Endothelial cell of umbilical vein (primary cell): ENCODE measurements at regions not wholly inside any gene's neighbourhood (a gene's known extent, or its start where the extent isn't known, plus 50 kb on each side); places are given as distances from the start of the nearest gene placed in this dataset.
"Not testable (repeated sequence)": the region's sequence is repeated elsewhere in the genome, so short reads cannot be mapped to it uniquely, and the experiment has no call there.

Experiments used
- BruUV-seq: library from RNA; stranded (reverse); fragments of 400-500 nt; replicated peaks from 2 replicates; lab custom pipeline; 2021; lab: Mats Ljungman, UMichigan
- CTCF ChIA-PET: fragments of 300-600, 350-600 bp; sonication (Branson Sonifier 250); formaldehyde crosslinking; loops from one replicate; lab custom pipeline; 2021; ENCODE audit warnings: antibody characterized with exemption, inconsistent platforms; lab: Charles Lee
- POLR2A ChIA-PET: fragments of 300-600, 350-600 bp; sonication (Branson Sonifier 250); formaldehyde crosslinking; loops from one replicate; lab custom pipeline; 2021; ENCODE audit warnings: antibody characterized with exemption, inconsistent platforms; lab: Charles Lee
- DNase-seq: peaks from one replicate; pipeline ENCODE4 v3.0.0-alpha.2; 2011; ENCODE audit warnings: low read depth, low spot score
- FAIRE-seq: peaks from 2 replicates; lab custom pipeline; 2011; peaks lifted over from hg19 to GRCh38; lab: Jason Lieb, UNC
- H2AFZ ChIP-seq: 2 replicates; pipeline ENCODE4 v1.6.0; 2012; ENCODE audit warnings: low read depth, low read length, control low read depth, inconsistent platforms
- H3K27ac ChIP-seq: 2 replicates; pipeline ENCODE4 v1.5.1; 2011; ENCODE audit warnings: low read depth, mild to moderate bottlenecking, control low read depth, low read length, moderate library complexity; ENCODE audit not compliant: insufficient read depth
- H3K27me3 ChIP-seq, 2 experiments: 2 replicates each; pipeline versions ENCODE4 v1.6.0 to v1.6.1; 2011; ENCODE audit warnings: low read length in 2 of 2, mixed read lengths in 1 of 2; ENCODE audit not compliant: control insufficient read depth in 2 of 2, insufficient read depth in 2 of 2
- H3K36me3 ChIP-seq, 2 experiments: 2 replicates in 1 of 2; 3 replicates in 1 of 2; pipeline ENCODE4 v1.5.1; 2011; ENCODE audit warnings: low read length in 2 of 2, mild to moderate bottlenecking in 1 of 2, moderate library complexity in 1 of 2; ENCODE audit not compliant: control insufficient read depth in 2 of 2, insufficient read depth in 2 of 2; ENCODE audit errors: extremely low read depth in 1 of 2
- H3K4me1 ChIP-seq: 3 replicates; pipeline ENCODE4 v1.5.1; 2011; ENCODE audit warnings: mild to moderate bottlenecking, low read length; ENCODE audit not compliant: control insufficient read depth, insufficient read depth; ENCODE audit errors: extremely low read depth
- H3K4me2 ChIP-seq: 2 replicates; pipeline ENCODE4 v1.6.1; 2011; ENCODE audit warnings: low read length, control low read depth, mixed read lengths; ENCODE audit not compliant: insufficient read depth
- H3K4me3 ChIP-seq, 3 experiments: fragments of 200-600 bp in 1 of 3; sonication (generic), shearing (Covaris generic) in 1 of 3; replicated peaks in 1 of 3; 2 replicates each; pipeline ENCODE4 v1.5.1; 2011 to 2016; ENCODE audit warnings: control low read depth in 3 of 3, low read length in 3 of 3, mild to moderate bottlenecking in 2 of 3, inconsistent platforms in 1 of 3, low read depth in 1 of 3, moderate library complexity in 1 of 3; ENCODE audit not compliant: insufficient read depth in 1 of 3
- H3K79me2 ChIP-seq: 2 replicates; pipeline ENCODE4 v1.6.0; 2012; ENCODE audit warnings: low read length, inconsistent platforms; ENCODE audit not compliant: control insufficient read depth, insufficient read depth
- H3K9ac ChIP-seq: replicated peaks from 2 replicates; pipeline ENCODE3; 2011; ENCODE audit warnings: low read length, control low read depth; ENCODE audit not compliant: insufficient read depth; ENCODE audit errors: extremely low read depth
- H3K9me1 ChIP-seq: replicated peaks from 3 replicates; pipeline ENCODE4 v1.6.0; 2011; ENCODE audit warnings: mild to moderate bottlenecking, low read length; ENCODE audit not compliant: control insufficient read depth, insufficient read depth; ENCODE audit errors: extremely low read depth
- H3K9me3 ChIP-seq: replicated peaks from 2 replicates; pipeline ENCODE4 v1.5.1; 2012; ENCODE audit warnings: low read length, inconsistent platforms; ENCODE audit not compliant: control insufficient read depth, insufficient read depth
- H4K20me1 ChIP-seq: replicated peaks from 2 replicates; pipeline ENCODE3; 2011; ENCODE audit warnings: mild to moderate bottlenecking, low read length; ENCODE audit not compliant: control insufficient read depth, insufficient read depth; ENCODE audit errors: extremely low read depth
- CTCF ChIP-seq, 2 donors: IDR thresholded peaks; 1 replicate in 1 of 2; 2 replicates in 1 of 2; pipeline ENCODE4 v1.5.1; 2011; ENCODE audit warnings: low read length in 2 of 2, mild to moderate bottlenecking in 2 of 2, moderate library complexity in 2 of 2, control low read depth in 1 of 2, inconsistent platforms in 1 of 2, low read depth in 1 of 2; ENCODE audit not compliant: insufficient read depth in 1 of 2; ENCODE audit errors: extremely low read depth in 1 of 2
- FOS ChIP-seq: IDR thresholded peaks from 2 replicates; pipeline ENCODE4 v1.6.1; 2011; ENCODE audit warnings: mild to moderate bottlenecking, low read length, moderate library complexity, borderline replicate concordance; ENCODE audit not compliant: insufficient read depth
- GATA2 ChIP-seq: IDR thresholded peaks from 2 replicates; pipeline ENCODE4 v1.7.0; 2011; ENCODE audit warnings: low read depth, mild to moderate bottlenecking, moderate library complexity, mixed read lengths, low read length; ENCODE audit not compliant: insufficient read length, insufficient read depth
- JUN ChIP-seq: IDR thresholded peaks from 2 replicates; pipeline ENCODE4 v1.6.1; 2011; ENCODE audit warnings: borderline replicate concordance, low read depth; ENCODE audit not compliant: insufficient read length, insufficient read depth
- MAX ChIP-seq: IDR thresholded peaks from 2 replicates; pipeline ENCODE4 v1.6.1; 2011; ENCODE audit not compliant: insufficient read depth, insufficient read length
- POLR2AphosphoS5 ChIP-seq: IDR thresholded peaks from 2 replicates; pipeline ENCODE4 v1.6.1; 2012; ENCODE audit warnings: low read depth, mild to moderate bottlenecking, control low read depth, low read length, moderate library complexity; ENCODE audit not compliant: insufficient read depth
- dilution Hi-C: fragments of 300-500 bp; cut with MboI; formaldehyde crosslinking; loops from one replicate; pipeline ENCODE4 v1.15.0; 2019; ENCODE audit warnings: low sequenced_read_pairs; ENCODE audit not compliant: extremely low pct_ligation_motif_present
- intact Hi-C: fragments of 100-400 bp; cut with micrococcal nuclease; formaldehyde crosslinking; loops from one replicate; pipeline ENCODE4 v1.10.0; 2022

- no peaks in the 10 kb centered on the region for H3K4me1 ChIP-seq
- ChIA-PET POLR2A (no interaction called here), CTCF (interaction anchor here (1.2 to 2.1 kb wide), 4 partner anchors 9 to 50 kb away, joined by 4 to 10 read pairs (median 6); no protein-coding TSS in a partner anchor)
- dilution Hi-C loops, result no loop called here
- H2AFZ ChIP-seq, result no peak overlapping the region
- no peaks in the 10 kb centered on the region for H3K9me1 ChIP-seq
- intact Hi-C loops, result no loop called here
- H3K4me3 ChIP-seq, result no peak overlapping the region
- H3K79me2 ChIP-seq, result no peaks in the 10 kb centered on the region
- DNase-seq (no peak), FAIRE-seq (no peak)
- TF ChIP-seq JUN (no peak), FOS (no peak), GATA2 (no peak), MAX (no peak), POLR2AphosphoS5 (no peak)
- no peak overlapping the region for H3K9ac ChIP-seq
- no peaks in the 10 kb centered on the region for H3K9me3 ChIP-seq
- H3K4me2 ChIP-seq, result no peak overlapping the region
- H3K27me3 ChIP-seq, result no peaks in the 10 kb centered on the region
- H4K20me1 ChIP-seq, result no peaks in the 10 kb centered on the region
- no peak overlapping the region for H3K27ac ChIP-seq
- no peaks in the 10 kb centered on the region for H3K36me3 ChIP-seq
- no TSS peak for BruUV-seq
Measured at GRCh38 chr3:157582637-157582973, 79.4 kb upstream of the VEPH1 start.

- H2AFZ ChIP-seq, DNase-seq, H3K9ac ChIP-seq, H3K36me3 ChIP-seq, H3K9me3 ChIP-seq, BruUV-seq, H4K20me1 ChIP-seq, POLR2A ChIA-PET, H3K9me1 ChIP-seq, H3K4me1 ChIP-seq, H3K79me2 ChIP-seq, dilution Hi-C loops, H3K4me2 ChIP-seq, intact Hi-C loops, H3K4me3 ChIP-seq, H3K27me3 ChIP-seq, H3K27ac ChIP-seq: not testable (repeated sequence)
- peak; percentile 52 for FAIRE-seq
- peak in 1 of 2 donors; percentile 16 for TF ChIP-seq CTCF (IDR thresholded peaks at IDR 0.05; ENCODE audit: extremely low read depth in 1 of 2, insufficient read depth in 1 of 2, low read depth in 1 of 2, low read length in 2 of 2)
- CTCF ChIA-PET, result interaction anchor here (1.2 to 2.1 kb wide), 4 partner anchors 8 to 49 kb away, joined by 4 to 10 read pairs (median 6); no protein-coding TSS in a partner anchor
Measured at GRCh38 chr3:157581956-157582636, 78.9 kb upstream of the VEPH1 start.
